ENCODE measurements at regions not wholly inside any gene's neighbourhood (a gene's known extent, or its start where the extent isn't known, plus 50 kb on each side); places are given as distances from the start of the nearest gene placed in this dataset.

GRCh38 chr6:50970908-50971307 is 152.2 kb downstream of the TFAP2B start:
- TF ChIP-seq ZNF180 (CRISPR knock-in tag; IDR thresholded peaks at IDR 0.05; ENCODE audit: borderline replicate concordance, low read depth) (no peak), XRCC5 (optimal IDR thresholded peaks at IDR 0.05; ENCODE audit: low read length) (no peak), JUN (CRISPR knock-in tag; IDR thresholded peaks at IDR 0.05) (no peak), EP300 (IDR thresholded peaks at IDR 0.05; ENCODE audit: low read depth in 2 of 2, low read length in 2 of 2) (no peak), EP300 (CRISPR knock-in tag; IDR thresholded peaks at IDR 0.05; ENCODE audit: borderline replicate concordance) (no peak), ERF (CRISPR knock-in tag; IDR thresholded peaks at IDR 0.05) (no peak), SP2 (CRISPR knock-in tag; IDR thresholded peaks at IDR 0.05) (no peak), AFF4 (CRISPR knock-in tag; IDR thresholded peaks at IDR 0.05) (no peak), NR2C2 (CRISPR knock-in tag; IDR thresholded peaks at IDR 0.05; ENCODE audit: borderline replicate concordance) (no peak)
- TF ChIP-seq, protein P1, sequence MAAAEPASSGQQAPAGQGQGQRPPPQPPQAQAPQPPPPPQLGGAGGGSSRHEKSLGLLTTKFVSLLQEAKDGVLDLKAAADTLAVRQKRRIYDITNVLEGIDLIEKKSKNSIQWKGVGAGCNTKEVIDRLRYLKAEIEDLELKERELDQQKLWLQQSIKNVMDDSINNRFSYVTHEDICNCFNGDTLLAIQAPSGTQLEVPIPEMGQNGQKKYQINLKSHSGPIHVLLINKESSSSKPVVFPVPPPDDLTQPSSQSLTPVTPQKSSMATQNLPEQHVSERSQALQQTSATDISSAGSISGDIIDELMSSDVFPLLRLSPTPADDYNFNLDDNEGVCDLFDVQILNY (CRISPR knock-in tag; conservative IDR thresholded peaks at IDR 0.05): no peak
